HCT116 (cell line): ENCODE measurements at regions not wholly inside any gene's neighbourhood (a gene's known extent, or its start where the extent isn't known, plus 50 kb on each side); places are given as distances from the start of the nearest gene placed in this dataset.

Experiments
- CBX3 ChIP-seq: IDR thresholded peaks from 2 replicates; pipeline ENCODE4 v1.6.1; 2012; ENCODE audit warnings: low read depth
- CTCF ChIP-seq, 3 experiments: fragments of 200-600 bp in 1 of 3; sonication (generic) in 1 of 3; IDR thresholded peaks in 2 of 3; conservative IDR thresholded peaks in 1 of 3; 2 replicates each; pipeline ENCODE4 v1.5.1; 2012 to 2017; ENCODE audit warnings: low read depth in 2 of 3, low read length in 2 of 3, antibody characterized with exemption in 1 of 3, borderline replicate concordance in 1 of 3, control low read depth in 1 of 3, mild to moderate bottlenecking in 1 of 3, mixed read lengths in 1 of 3, mixed run types in 1 of 3, moderate library complexity in 1 of 3; ENCODE audit not compliant: insufficient read depth in 1 of 3
- JUND ChIP-seq: IDR thresholded peaks from 2 replicates; pipeline ENCODE4 v1.6.1; 2012
- RAD21 ChIP-seq: IDR thresholded peaks from 2 replicates; pipeline ENCODE4 v1.6.1; 2012; ENCODE audit warnings: low read depth, mild to moderate bottlenecking
- SP1 ChIP-seq: IDR thresholded peaks from 2 replicates; pipeline ENCODE4 v1.6.1; 2012; ENCODE audit warnings: low read depth
- YY1 ChIP-seq: IDR thresholded peaks from 2 replicates; pipeline ENCODE4 v1.6.1; 2011; ENCODE audit warnings: low read length, low read depth, moderate library complexity, mild to moderate bottlenecking; ENCODE audit not compliant: insufficient replicate concordance; ENCODE audit errors: extremely low read depth

DNA sequence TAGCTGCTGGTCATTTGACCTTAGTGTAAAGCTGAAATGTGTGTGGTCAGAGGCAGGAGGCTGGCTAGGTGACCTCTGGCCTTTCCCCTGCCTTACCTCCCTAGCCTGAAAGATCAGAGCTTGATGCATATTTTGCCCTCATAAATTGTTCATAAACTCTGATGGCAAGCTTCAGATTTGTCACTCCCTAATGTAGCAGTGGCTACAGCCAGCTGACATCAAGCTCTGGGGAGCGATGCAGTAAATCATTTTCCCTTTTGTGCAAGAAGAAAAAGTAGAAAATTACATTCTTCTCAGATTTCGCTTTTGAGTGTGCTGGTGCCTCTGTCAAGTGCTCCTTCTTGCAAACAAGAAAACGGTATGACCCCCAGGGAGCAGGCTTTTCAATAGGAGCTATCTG is 87.7 kb upstream of the MAGEA4 start:
- TF ChIP-seq CTCF (IDR thresholded peaks at IDR 0.05 in 2 of 3, conservative IDR thresholded peaks at IDR 0.05 in 1 of 3; ENCODE audit: borderline replicate concordance in 1 of 3, insufficient read depth in 1 of 3, low read depth in 2 of 3, low read length in 2 of 3) (no peak), CBX3 (no peak), YY1 (no peak), RAD21 (no peak), JUND (no peak), SP1 (no peak)
